ENCODE measurements at regions not wholly inside any gene's neighbourhood (a gene's known extent, or its start where the extent isn't known, plus 50 kb on each side); places are given as distances from the start of the nearest gene placed in this dataset.
"Not testable (repeated sequence)": the region's sequence is repeated elsewhere in the genome, so short reads cannot be mapped to it uniquely, and the experiment has no call there.

- DNase-seq (ENCODE audit: low spot score); H3K36me3 ChIP-seq (ENCODE audit: insufficient read depth, low read length, poor library complexity, severe bottlenecking); CTCF ChIA-PET; H3K27me3 ChIP-seq (replicated peaks; ENCODE audit: insufficient read depth, low read depth, low read length, poor library complexity); intact Hi-C loops (cut with micrococcal nuclease; ENCODE audit: unreplicated experiment); POLR2A ChIA-PET (ENCODE audit: low non-redundant PET); BruUV-seq (replicated peaks); H3K9me3 ChIP-seq (ENCODE audit: low read depth, low read length, poor library complexity, severe bottlenecking); H3K4me3 ChIP-seq (ENCODE audit: low read depth, low read length, poor library complexity, severe bottlenecking); H3K4me1 ChIP-seq (ENCODE audit: insufficient read depth, low read length, poor library complexity, severe bottlenecking); H3K27ac ChIP-seq (ENCODE audit: low read depth, low read length, poor library complexity, severe bottlenecking): not testable (repeated sequence)
Measured at GRCh38 chr1:98811-99210, 352.7 kb downstream of the OR4F29 start.

DNA sequence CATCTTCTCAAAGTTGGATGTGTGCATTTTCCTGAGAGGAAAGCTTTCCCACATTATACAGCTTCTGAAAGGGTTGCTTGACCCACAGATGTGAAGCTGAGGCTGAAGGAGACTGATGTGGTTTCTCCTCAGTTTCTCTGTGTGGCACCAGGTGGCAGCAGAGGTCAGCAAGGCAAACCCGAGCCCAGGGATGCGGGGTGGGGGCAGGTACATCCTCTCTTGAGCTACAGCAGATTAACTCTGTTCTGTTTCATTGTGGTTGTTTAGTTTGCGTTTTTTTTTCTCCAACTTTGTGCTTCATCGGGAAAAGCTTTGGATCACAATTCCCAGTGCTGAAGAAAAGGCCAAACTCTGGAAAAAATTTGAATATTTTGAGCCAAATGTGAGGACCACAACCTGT, 360.2 kb downstream of the OR4F29 start:
- H3K36me3 ChIP-seq (ENCODE audit: insufficient read depth, low read length, poor library complexity, severe bottlenecking); H3K9me3 ChIP-seq (ENCODE audit: low read depth, low read length, poor library complexity, severe bottlenecking); H3K27ac ChIP-seq (ENCODE audit: low read depth, low read length, poor library complexity, severe bottlenecking); H3K4me3 ChIP-seq (ENCODE audit: low read depth, low read length, poor library complexity, severe bottlenecking); intact Hi-C loops (cut with micrococcal nuclease; ENCODE audit: unreplicated experiment); BruUV-seq (replicated peaks); DNase-seq (ENCODE audit: low spot score); H3K4me1 ChIP-seq (ENCODE audit: insufficient read depth, low read length, poor library complexity, severe bottlenecking); POLR2A ChIA-PET (ENCODE audit: low non-redundant PET); CTCF ChIA-PET; H3K27me3 ChIP-seq (replicated peaks; ENCODE audit: insufficient read depth, low read depth, low read length, poor library complexity): not testable (repeated sequence)

- intact Hi-C loops (cut with micrococcal nuclease; ENCODE audit: unreplicated experiment); H3K27me3 ChIP-seq (replicated peaks; ENCODE audit: insufficient read depth, low read depth, low read length, poor library complexity); BruUV-seq (replicated peaks); POLR2A ChIA-PET (ENCODE audit: low non-redundant PET); H3K4me1 ChIP-seq (ENCODE audit: insufficient read depth, low read length, poor library complexity, severe bottlenecking); H3K36me3 ChIP-seq (ENCODE audit: insufficient read depth, low read length, poor library complexity, severe bottlenecking); H3K27ac ChIP-seq (ENCODE audit: low read depth, low read length, poor library complexity, severe bottlenecking); DNase-seq (ENCODE audit: low spot score); H3K9me3 ChIP-seq (ENCODE audit: low read depth, low read length, poor library complexity, severe bottlenecking); H3K4me3 ChIP-seq (ENCODE audit: low read depth, low read length, poor library complexity, severe bottlenecking); CTCF ChIA-PET: not testable (repeated sequence)
Measured at GRCh38 chr1:88110-88509, 363.4 kb downstream of the OR4F29 start.

- DNase-seq (ENCODE audit: low spot score); intact Hi-C loops (cut with micrococcal nuclease; ENCODE audit: unreplicated experiment); POLR2A ChIA-PET (ENCODE audit: low non-redundant PET); H3K4me3 ChIP-seq (ENCODE audit: low read depth, low read length, poor library complexity, severe bottlenecking); CTCF ChIA-PET; H3K9me3 ChIP-seq (ENCODE audit: low read depth, low read length, poor library complexity, severe bottlenecking); H3K27me3 ChIP-seq (replicated peaks; ENCODE audit: insufficient read depth, low read depth, low read length, poor library complexity); H3K27ac ChIP-seq (ENCODE audit: low read depth, low read length, poor library complexity, severe bottlenecking); H3K36me3 ChIP-seq (ENCODE audit: insufficient read depth, low read length, poor library complexity, severe bottlenecking); BruUV-seq (replicated peaks); H3K4me1 ChIP-seq (ENCODE audit: insufficient read depth, low read length, poor library complexity, severe bottlenecking): not testable (repeated sequence)
Measured at GRCh38 chr1:79152-79551, 372.3 kb downstream of the OR4F29 start.

- H3K4me1 ChIP-seq (ENCODE audit: insufficient read depth, low read length, poor library complexity, severe bottlenecking); H3K9me3 ChIP-seq (ENCODE audit: low read depth, low read length, poor library complexity, severe bottlenecking); POLR2A ChIA-PET (ENCODE audit: low non-redundant PET); H3K27ac ChIP-seq (ENCODE audit: low read depth, low read length, poor library complexity, severe bottlenecking); DNase-seq (ENCODE audit: low spot score); H3K27me3 ChIP-seq (replicated peaks; ENCODE audit: insufficient read depth, low read depth, low read length, poor library complexity); BruUV-seq (replicated peaks); H3K36me3 ChIP-seq (ENCODE audit: insufficient read depth, low read length, poor library complexity, severe bottlenecking); H3K4me3 ChIP-seq (ENCODE audit: low read depth, low read length, poor library complexity, severe bottlenecking); intact Hi-C loops (cut with micrococcal nuclease; ENCODE audit: unreplicated experiment); CTCF ChIA-PET: not testable (repeated sequence)
Measured at GRCh38 chr1:65119-65518, 386.4 kb downstream of the OR4F29 start, which contains the start of gene OR4F5. Gene OR4F5, plus strand, starts transcription at chr1:65419.

DNA sequence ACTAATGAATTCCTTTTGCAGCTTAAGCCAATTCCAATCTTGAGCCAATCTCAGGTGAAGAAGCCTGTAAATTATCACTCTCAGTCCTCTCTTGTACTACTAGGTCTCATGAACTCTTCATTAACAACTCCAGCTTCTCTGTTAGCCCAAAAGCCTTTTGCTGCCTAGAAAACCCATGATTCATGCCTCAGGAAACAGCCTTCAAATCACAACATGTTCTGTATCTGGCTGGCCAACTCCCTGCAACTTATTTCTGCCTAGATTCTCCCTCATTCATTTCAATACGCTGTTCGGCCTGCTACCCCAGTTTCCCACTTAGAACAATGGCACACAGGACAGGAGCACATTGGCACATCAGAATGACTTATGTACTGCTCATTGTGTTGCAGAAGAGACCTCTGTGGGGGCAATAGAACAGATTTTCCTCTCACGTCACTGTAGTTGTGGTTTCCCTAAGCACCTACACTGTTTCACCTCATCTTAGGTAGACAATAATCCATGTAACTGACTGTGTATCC, 395.4 kb downstream of the OR4F29 start:
- BruUV-seq (replicated peaks); H3K27ac ChIP-seq (ENCODE audit: low read depth, low read length, poor library complexity, severe bottlenecking); H3K4me3 ChIP-seq (ENCODE audit: low read depth, low read length, poor library complexity, severe bottlenecking); H3K27me3 ChIP-seq (replicated peaks; ENCODE audit: insufficient read depth, low read depth, low read length, poor library complexity); intact Hi-C loops (cut with micrococcal nuclease; ENCODE audit: unreplicated experiment); DNase-seq (ENCODE audit: low spot score); CTCF ChIA-PET; H3K9me3 ChIP-seq (ENCODE audit: low read depth, low read length, poor library complexity, severe bottlenecking); H3K36me3 ChIP-seq (ENCODE audit: insufficient read depth, low read length, poor library complexity, severe bottlenecking); H3K4me1 ChIP-seq (ENCODE audit: insufficient read depth, low read length, poor library complexity, severe bottlenecking); POLR2A ChIA-PET (ENCODE audit: low non-redundant PET): not testable (repeated sequence)

DNA sequence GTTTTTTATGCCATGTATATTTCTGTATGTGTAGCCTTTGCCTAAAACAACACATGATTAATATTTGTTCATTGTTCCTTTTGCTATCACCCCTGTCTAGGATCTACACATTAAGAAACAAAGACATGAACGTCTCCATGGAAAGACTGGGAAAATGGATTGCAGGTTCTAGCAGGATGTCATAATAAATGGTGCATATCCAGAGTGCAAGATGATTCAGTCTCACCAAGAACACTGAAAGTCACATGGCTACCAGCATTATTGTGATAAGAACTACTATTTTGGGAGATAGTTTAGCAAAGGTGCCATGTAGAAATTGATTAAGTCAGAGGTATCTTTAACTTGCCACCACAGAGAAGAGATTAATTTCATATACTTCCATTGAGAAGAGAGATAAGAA, 398.3 kb downstream of the OR4F29 start:
- POLR2A ChIA-PET (ENCODE audit: low non-redundant PET); CTCF ChIA-PET; H3K36me3 ChIP-seq (ENCODE audit: insufficient read depth, low read length, poor library complexity, severe bottlenecking); H3K4me3 ChIP-seq (ENCODE audit: low read depth, low read length, poor library complexity, severe bottlenecking); H3K9me3 ChIP-seq (ENCODE audit: low read depth, low read length, poor library complexity, severe bottlenecking); H3K4me1 ChIP-seq (ENCODE audit: insufficient read depth, low read length, poor library complexity, severe bottlenecking); BruUV-seq (replicated peaks); intact Hi-C loops (cut with micrococcal nuclease; ENCODE audit: unreplicated experiment); H3K27me3 ChIP-seq (replicated peaks; ENCODE audit: insufficient read depth, low read depth, low read length, poor library complexity); H3K27ac ChIP-seq (ENCODE audit: low read depth, low read length, poor library complexity, severe bottlenecking); DNase-seq (ENCODE audit: low spot score): not testable (repeated sequence)

- BruUV-seq (replicated peaks); POLR2A ChIA-PET (ENCODE audit: low non-redundant PET): not testable (repeated sequence)
Measured at GRCh38 chr1:41965-42466, 409.5 kb downstream of the OR4F29 start.

More at GRCh38 chr1:41965-42466, 409.5 kb downstream of the OR4F29 start:
- H3K9me3 ChIP-seq (ENCODE audit: low read depth, low read length, poor library complexity, severe bottlenecking); CTCF ChIA-PET; H3K27ac ChIP-seq (ENCODE audit: low read depth, low read length, poor library complexity, severe bottlenecking); intact Hi-C loops (cut with micrococcal nuclease; ENCODE audit: unreplicated experiment); H3K4me1 ChIP-seq (ENCODE audit: insufficient read depth, low read length, poor library complexity, severe bottlenecking); DNase-seq (ENCODE audit: low spot score); H3K27me3 ChIP-seq (replicated peaks; ENCODE audit: insufficient read depth, low read depth, low read length, poor library complexity); H3K36me3 ChIP-seq (ENCODE audit: insufficient read depth, low read length, poor library complexity, severe bottlenecking); H3K4me3 ChIP-seq (ENCODE audit: low read depth, low read length, poor library complexity, severe bottlenecking): not testable (repeated sequence)

All from A673 (cell line).